HepG2 (cell line): ENCODE measurements at regions not wholly inside any gene's neighbourhood (a gene's known extent, or its start where the extent isn't known, plus 50 kb on each side); places are given as distances from the start of the nearest gene placed in this dataset.
"Not testable (repeated sequence)": the region's sequence is repeated elsewhere in the genome, so short reads cannot be mapped to it uniquely, and the experiment has no call there.

ENCODE experiments used
- ATAC-seq: fragments of 200-7000 bp; cut with Tn5 transposase; 3 replicates; pipeline ENCODE4 v1.9.1; 2020; ENCODE audit warnings: mild to moderate bottlenecking, moderate library complexity
- BruUV-seq: library from RNA; stranded (reverse); fragments of 400-500 nt; replicated peaks from 2 replicates; lab custom pipeline; 2021; lab: Mats Ljungman, UMichigan
- CTCF ChIA-PET: fragments of 300-600 bp; formaldehyde crosslinking; extraction: SDS; loops from one replicate; lab custom pipeline; 2021; ENCODE audit warnings: low total read pairs, inconsistent platforms, low intra/inter-chr PET ratio; lab: Yijun Ruan, JAX
- POLR2A ChIA-PET: fragments of 350-600 bp; sonication (Branson Sonifier 250); formaldehyde crosslinking; loops from one replicate; lab custom pipeline; 2020; ENCODE audit warnings: antibody characterized with exemption, inconsistent platforms; lab: Yijun Ruan, JAX
- DNase-seq: peaks from one replicate; pipeline ENCODE4 v3.0.0-alpha.2; 2015; ENCODE audit warnings: low spot score
- FAIRE-seq: peaks from 3 replicates; lab custom pipeline; 2011; peaks lifted over from hg19 to GRCh38; lab: Jason Lieb, UNC
- H2AFZ ChIP-seq: one replicate; pipeline ENCODE4 v1.6.1; 2011; ENCODE audit warnings: low read length, inconsistent platforms
- H3K27ac ChIP-seq: fragments of 300-600 bp; 3 replicates; pipeline ENCODE4 v1.8.0; 2011; ENCODE audit warnings: mixed run types, mild to moderate bottlenecking, mixed read lengths, low read length, inconsistent platforms; ENCODE audit not compliant: insufficient read depth; ENCODE audit errors: extremely low read length
- H3K27me3 ChIP-seq, 2 experiments: fragments of 200-600 bp in 1 of 2; 2 replicates in 1 of 2; 3 replicates in 1 of 2; pipeline versions ENCODE4 v1.6.0 to v1.8.0; 2011; ENCODE audit warnings: low read length in 2 of 2, mild to moderate bottlenecking in 2 of 2, moderate library complexity in 2 of 2, inconsistent platforms in 1 of 2; ENCODE audit not compliant: insufficient read depth in 2 of 2, control insufficient read depth in 1 of 2
- H3K36me3 ChIP-seq, 2 experiments: fragments of 200-600 bp in 1 of 2; replicated peaks in 1 of 2; 2 replicates in 1 of 2; 3 replicates in 1 of 2; pipeline versions ENCODE4 v1.5.1 to v1.8.0; 2011; ENCODE audit warnings: low read length in 2 of 2, inconsistent platforms in 1 of 2; ENCODE audit not compliant: insufficient read depth in 2 of 2, control insufficient read depth in 1 of 2
- H3K4me1 ChIP-seq: 2 replicates; pipeline ENCODE4 v1.5.1; 2012; ENCODE audit warnings: low read length, inconsistent platforms; ENCODE audit not compliant: insufficient read depth
- H3K4me2 ChIP-seq: 2 replicates; pipeline ENCODE4 v1.6.0; 2011; ENCODE audit warnings: low read depth, low read length, inconsistent platforms
- H3K4me3 ChIP-seq, 3 experiments: fragments of 200-600 bp in 1 of 3; sonication (generic), shearing (Covaris generic) in 1 of 3; replicated peaks in 1 of 3; 2 replicates each; pipeline ENCODE4 v1.5.1; 2011 to 2016; ENCODE audit warnings: low read length in 3 of 3, inconsistent platforms in 2 of 3, low read depth in 2 of 3, mild to moderate bottlenecking in 2 of 3, control low read depth in 1 of 3, mixed read lengths in 1 of 3; ENCODE audit not compliant: insufficient read depth in 1 of 3
- H3K79me2 ChIP-seq: one replicate; pipeline ENCODE4 v1.6.1; 2011; ENCODE audit warnings: low read length, inconsistent platforms; ENCODE audit not compliant: insufficient read depth
- H3K9ac ChIP-seq: 2 replicates; pipeline ENCODE4 v1.6.0; 2011; ENCODE audit warnings: mild to moderate bottlenecking, low read depth, low read length, inconsistent platforms; ENCODE audit not compliant: insufficient read depth
- H3K9me3 ChIP-seq: 2 replicates; pipeline ENCODE4 v1.5.1; 2012; ENCODE audit warnings: mild to moderate bottlenecking, low read length
- H4K20me1 ChIP-seq: 2 replicates; pipeline ENCODE4 v1.6.0; 2011; ENCODE audit warnings: inconsistent platforms, mild to moderate bottlenecking, low read length, moderate library complexity; ENCODE audit not compliant: insufficient read depth
- CCDC6 ChIP-seq: sonication (generic); formaldehyde crosslinking; IDR thresholded peaks from 2 replicates; pipeline ENCODE4 v1.8.1; 2022; ENCODE audit warnings: mild to moderate bottlenecking, missing genetic modification reagents, moderate library complexity
- GTF2F1 ChIP-seq: fragments of 150-350 bp; IDR thresholded peaks from 2 replicates; pipeline ENCODE4 v1.6.1; 2014; ENCODE audit warnings: low read length
- IKZF1 ChIP-seq: fragments of 450-650 bp; IDR thresholded peaks from 2 replicates; pipeline ENCODE4 v1.7.1; 2016
- NFYC ChIP-seq: IDR thresholded peaks from 2 replicates; pipeline ENCODE4 v1.6.1; 2016; ENCODE audit warnings: missing genetic modification reagents, missing compliant biosample characterization
- SAFB2 ChIP-seq: sonication (generic); formaldehyde crosslinking; IDR thresholded peaks from 2 replicates; pipeline ENCODE4 v1.5.1; 2020; ENCODE audit warnings: missing genetic modification reagents, low read depth, mild to moderate bottlenecking, borderline replicate concordance
- STAG1 ChIP-seq: sonication (generic); formaldehyde crosslinking; IDR thresholded peaks from 2 replicates; pipeline ENCODE4 v1.4.0; 2020; ENCODE audit warnings: missing genetic modification reagents
- ZNF644 ChIP-seq: IDR thresholded peaks from 2 replicates; pipeline ENCODE4 v1.6.1; 2016; ENCODE audit warnings: low read depth
- WGBS: methylation state at CpG from one replicate; pipeline ENCODE4 v1.1.6; 2017; ENCODE audit warnings: low lambda C conversion rate; 5-methylcytosine and 5-hydroxymethylcytosine counted together
- in situ Hi-C: cut with HindIII; loops from 2 replicates; pipeline ENCODE4 v1.10.0; 2017; ENCODE audit warnings: low pct_unique_long_range_greater_than_20kb; ENCODE audit not compliant: extremely low pct_ligation_motif_present
- intact Hi-C: fragments of 100-400 bp; cut with micrococcal nuclease; formaldehyde crosslinking; loops from one replicate; pipeline ENCODE4 v1.10.0; 2022; ENCODE audit not compliant: unreplicated experiment
- TF ChIP-seq, protein P1 (sequence below): sonication (generic); formaldehyde crosslinking; IDR thresholded peaks from 2 replicates; pipeline ENCODE4 v1.8.0; 2022; ENCODE audit warnings: low read depth, missing genetic modification reagents

DNA sequence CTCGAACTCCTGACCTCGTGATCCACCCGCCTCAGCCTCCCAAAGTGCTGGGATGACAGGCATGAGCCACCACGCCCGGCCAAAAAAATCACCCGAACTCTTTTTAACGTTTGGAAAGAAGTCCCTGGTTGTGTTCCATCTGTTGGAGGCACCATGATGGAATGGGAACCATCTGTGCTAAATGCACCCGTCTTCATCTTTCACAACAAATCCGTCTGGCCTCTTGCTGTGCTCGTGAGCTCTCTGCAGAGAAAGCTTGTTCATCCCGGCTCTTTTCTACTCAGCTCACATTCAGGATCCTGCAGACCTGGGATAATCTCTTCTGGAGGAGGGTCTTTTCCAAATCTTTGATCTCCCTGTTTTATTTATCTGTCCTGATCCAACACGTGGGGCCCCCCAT is 188.8 kb downstream of the CRLF2 start:
- in situ Hi-C loops (no loop called here), intact Hi-C loops (no loop called here)
- Histone ChIP-seq H3K27me3 (no peaks in the 10 kb centered on the region), H3K4me3 (no peak overlapping the region), H3K9me3 (peaks cover 10% of the 10 kb centered on the region; the same call in 1 of the 2 replicates), H3K36me3 (no peaks in the 10 kb centered on the region), H3K79me2 (no peaks in the 10 kb centered on the region), H3K27ac (no peak overlapping the region), H3K9ac (no peak overlapping the region), H3K4me2 (no peak overlapping the region), H3K4me1 (no peaks in the 10 kb centered on the region), H4K20me1 (no peaks in the 10 kb centered on the region), H2AFZ (no peak overlapping the region)
- WGBS: 32% methylated on average over 12 of the region's 12 CpGs
- TF ChIP-seq ZNF644 (CRISPR knock-in tag) (no peak), SAFB2 (CRISPR knock-in tag) (no peak), CCDC6 (CRISPR knock-in tag) (no peak), STAG1 (CRISPR knock-in tag) (no peak), NFYC (CRISPR knock-in tag) (no peak), IKZF1 (no peak), GTF2F1 (no peak)
- TF ChIP-seq, protein P1, sequence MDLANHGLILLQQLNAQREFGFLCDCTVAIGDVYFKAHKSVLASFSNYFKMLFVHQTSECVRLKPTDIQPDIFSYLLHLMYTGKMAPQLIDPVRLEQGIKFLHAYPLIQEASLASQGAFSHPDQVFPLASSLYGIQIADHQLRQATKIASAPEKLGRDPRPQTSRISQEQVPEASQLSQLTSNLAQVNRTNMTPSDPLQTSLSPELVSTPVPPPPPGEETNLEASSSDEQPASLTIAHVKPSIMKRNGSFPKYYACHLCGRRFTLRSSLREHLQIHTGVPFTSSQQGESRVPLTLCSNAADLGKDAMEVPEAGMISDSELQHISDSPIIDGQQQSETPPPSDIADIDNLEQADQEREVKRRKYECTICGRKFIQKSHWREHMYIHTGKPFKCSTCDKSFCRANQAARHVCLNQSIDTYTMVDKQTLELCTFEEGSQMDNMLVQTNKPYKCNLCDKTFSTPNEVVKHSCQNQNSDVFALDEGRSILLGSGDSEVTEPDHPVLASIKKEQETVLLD (CRISPR knock-in tag): no peak
- POLR2A ChIA-PET: no interaction called here
- BruUV-seq: no TSS peak
- CTCF ChIA-PET: no interaction called here
- no peak for ATAC-seq
- no peak for FAIRE-seq
- no peak for DNase-seq

DNA sequence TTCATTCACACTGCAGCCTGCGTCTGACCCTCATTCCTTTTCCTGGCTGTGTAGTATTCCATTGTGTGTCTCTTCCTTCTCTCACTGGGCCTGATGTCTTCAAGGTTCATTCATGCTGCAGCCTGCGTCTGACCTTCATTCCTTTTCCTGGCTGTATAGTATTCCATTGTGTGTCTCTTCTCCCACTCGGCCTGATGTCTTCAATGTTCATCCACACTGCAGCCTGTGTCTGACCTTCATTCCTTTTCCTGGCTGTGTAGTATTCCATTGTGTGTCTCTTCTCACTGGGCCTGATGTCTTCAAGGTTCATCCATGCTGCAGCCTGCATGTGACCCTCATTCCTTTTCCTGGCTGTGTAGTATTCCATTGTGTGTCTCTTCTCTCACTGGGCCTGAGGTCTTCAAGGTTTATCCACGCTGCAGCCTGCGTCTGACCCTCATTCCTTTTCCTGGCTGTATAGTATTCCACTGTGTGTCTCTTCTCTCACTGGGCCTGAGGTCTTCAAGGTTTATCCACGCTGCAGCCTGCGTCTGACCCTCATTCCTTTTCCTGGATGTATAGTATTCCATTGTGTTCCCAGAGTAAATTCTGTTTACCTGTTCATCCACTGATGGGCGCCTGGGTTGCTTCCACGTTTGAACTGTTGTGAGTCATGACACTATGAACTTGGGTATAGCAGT is 191.0 kb downstream of the CRLF2 start:
- POLR2A ChIA-PET, H2AFZ ChIP-seq, CTCF ChIA-PET, ATAC-seq, H3K27me3 ChIP-seq, H3K4me3 ChIP-seq, H3K9ac ChIP-seq, BruUV-seq, DNase-seq, H3K9me3 ChIP-seq, H3K4me1 ChIP-seq, H3K36me3 ChIP-seq, H3K79me2 ChIP-seq, H3K4me2 ChIP-seq, H4K20me1 ChIP-seq, intact Hi-C loops, in situ Hi-C loops, FAIRE-seq, H3K27ac ChIP-seq: not testable (repeated sequence)
- 59% methylated on average over 9 of the region's 9 CpGs for WGBS
